ENCODE measurements at regions not wholly inside any gene's neighbourhood (a gene's known extent, or its start where the extent isn't known, plus 50 kb on each side); places are given as distances from the start of the nearest gene placed in this dataset.
"Not testable (repeated sequence)": the region's sequence is repeated elsewhere in the genome, so short reads cannot be mapped to it uniquely, and the experiment has no call there.

- 62% methylated on average over 4 of the region's 4 CpGs for WGBS
- no peak overlapping the region for H3K27ac ChIP-seq (ENCODE audit: low read length)
- intact Hi-C loops (cut with DNase I): no loop called here
- H3K4me1 ChIP-seq (ENCODE audit: control insufficient read depth, insufficient read depth, low read length): no peaks in the 10 kb centered on the region
- H3K4me3 ChIP-seq (ENCODE audit: low read length): no peak overlapping the region
- no peaks in the 10 kb centered on the region for H3K27me3 ChIP-seq (ENCODE audit: control insufficient read depth, insufficient read depth)
- H3K9me3 ChIP-seq (ENCODE audit: control insufficient read depth, low read length): no peaks in the 10 kb centered on the region
- DNase-seq (no peak), ATAC-seq (no peak)
Observed at GRCh38 chr5:100694100-100694499, 158.9 kb downstream of the FAM174A start.

- no peaks in the 10 kb centered on the region for H3K9me3 ChIP-seq (ENCODE audit: control insufficient read depth, low read length)
- H3K27me3 ChIP-seq (ENCODE audit: control insufficient read depth, insufficient read depth): no peaks in the 10 kb centered on the region
- ATAC-seq: no peak
- H3K27ac ChIP-seq (ENCODE audit: low read length): no peak overlapping the region
- DNase-seq: no peak
- no peaks in the 10 kb centered on the region for H3K4me1 ChIP-seq (ENCODE audit: control insufficient read depth, insufficient read depth, low read length)
- intact Hi-C loops (cut with DNase I): no loop called here
- no peak overlapping the region for H3K4me3 ChIP-seq (ENCODE audit: low read length)
- WGBS: 76% methylated on average over 2 of the region's 2 CpGs
Observed at GRCh38 chr5:100697970-100698369, 162.8 kb downstream of the FAM174A start.

GRCh38 chr5:100706776-100707175 lies 171.6 kb downstream of the FAM174A start:
- H3K27me3 ChIP-seq (ENCODE audit: control insufficient read depth, insufficient read depth): no peaks in the 10 kb centered on the region
- ATAC-seq (peak in 1 of 2 donors; percentile 40), DNase-seq (no peak)
- no peaks in the 10 kb centered on the region for H3K9me3 ChIP-seq (ENCODE audit: control insufficient read depth, low read length)
- 30% methylated on average over 1 of the region's 1 CpG for WGBS
- H3K27ac ChIP-seq (ENCODE audit: low read length): no peak overlapping the region
- H3K4me1 ChIP-seq (ENCODE audit: control insufficient read depth, insufficient read depth, low read length): no peaks in the 10 kb centered on the region
- H3K4me3 ChIP-seq (ENCODE audit: low read length): no peak overlapping the region
- intact Hi-C loops (cut with DNase I): no loop called here

GRCh38 chr5:100708645-100709171 lies 173.5 kb downstream of the FAM174A start:
- no peak overlapping the region for H3K27ac ChIP-seq (ENCODE audit: low read length)
- H3K4me3 ChIP-seq (ENCODE audit: low read length): no peak overlapping the region
- H3K9me3 ChIP-seq (ENCODE audit: control insufficient read depth, low read length): no peaks in the 10 kb centered on the region
- H3K4me1 ChIP-seq (ENCODE audit: control insufficient read depth, insufficient read depth, low read length): no peaks in the 10 kb centered on the region
- H3K27me3 ChIP-seq (ENCODE audit: control insufficient read depth, insufficient read depth): no peaks in the 10 kb centered on the region
- intact Hi-C loops (cut with DNase I): no loop called here
- WGBS: 27% methylated on average over 1 of the region's 1 CpG
- peak; percentile 20 to 45 for ATAC-seq
- DNase-seq: no peak

GRCh38 chr5:100709771-100710170 lies 174.6 kb downstream of the FAM174A start:
- Histone ChIP-seq H3K4me3 (ENCODE audit: low read length) (no peak overlapping the region), H3K27ac (ENCODE audit: low read length) (no peak overlapping the region), H3K4me1 (ENCODE audit: control insufficient read depth, insufficient read depth, low read length) (no peaks in the 10 kb centered on the region), H3K9me3 (ENCODE audit: control insufficient read depth, low read length) (no peaks in the 10 kb centered on the region), H3K27me3 (ENCODE audit: control insufficient read depth, insufficient read depth) (no peaks in the 10 kb centered on the region)
- ATAC-seq: peak in 1 of 2 donors; percentile 45
- intact Hi-C loops (cut with DNase I): no loop called here
- no peak for DNase-seq
- WGBS: 36% methylated on average over 1 of the region's 1 CpG

GRCh38 chr5:100714780-100715179 lies 179.6 kb downstream of the FAM174A start:
- intact Hi-C loops (cut with DNase I); H3K9me3 ChIP-seq (ENCODE audit: control insufficient read depth, low read length); H3K27ac ChIP-seq (ENCODE audit: low read length); H3K4me3 ChIP-seq (ENCODE audit: low read length); DNase-seq; H3K27me3 ChIP-seq (ENCODE audit: control insufficient read depth, insufficient read depth); H3K4me1 ChIP-seq (ENCODE audit: control insufficient read depth, insufficient read depth, low read length); ATAC-seq: not testable (repeated sequence)
- 71% methylated on average over 2 of the region's 2 CpGs for WGBS

GRCh38 chr5:100722657-100723056 lies 180.4 kb downstream of the ST8SIA4 start:
- H3K4me3 ChIP-seq (ENCODE audit: low read length): no peak overlapping the region
- no peaks in the 10 kb centered on the region for H3K4me1 ChIP-seq (ENCODE audit: control insufficient read depth, insufficient read depth, low read length)
- no peak for ATAC-seq
- H3K27ac ChIP-seq (ENCODE audit: low read length): no peak overlapping the region
- intact Hi-C loops (cut with DNase I): no loop called here
- no peaks in the 10 kb centered on the region for H3K27me3 ChIP-seq (ENCODE audit: control insufficient read depth, insufficient read depth)
- H3K9me3 ChIP-seq (ENCODE audit: control insufficient read depth, low read length): no peaks in the 10 kb centered on the region
- no peak for DNase-seq

- ATAC-seq (no peak), DNase-seq (no peak)
- no peak overlapping the region for H3K27ac ChIP-seq (ENCODE audit: low read length)
- no peak overlapping the region for H3K4me3 ChIP-seq (ENCODE audit: low read length)
- H3K4me1 ChIP-seq (ENCODE audit: control insufficient read depth, insufficient read depth, low read length): no peaks in the 10 kb centered on the region
- no peaks in the 10 kb centered on the region for H3K9me3 ChIP-seq (ENCODE audit: control insufficient read depth, low read length)
- intact Hi-C loops (cut with DNase I): no loop called here
- no peaks in the 10 kb centered on the region for H3K27me3 ChIP-seq (ENCODE audit: control insufficient read depth, insufficient read depth)
Observed at GRCh38 chr5:100723229-100723628, 179.9 kb downstream of the ST8SIA4 start.

GRCh38 chr5:100726116-100726515 lies 177.0 kb downstream of the ST8SIA4 start:
- Histone ChIP-seq H3K9me3 (ENCODE audit: control insufficient read depth, low read length) (no peaks in the 10 kb centered on the region), H3K4me3 (ENCODE audit: low read length) (no peak overlapping the region), H3K4me1 (ENCODE audit: control insufficient read depth, insufficient read depth, low read length) (no peaks in the 10 kb centered on the region), H3K27ac (ENCODE audit: low read length) (no peak overlapping the region), H3K27me3 (ENCODE audit: control insufficient read depth, insufficient read depth) (no peaks in the 10 kb centered on the region)
- DNase-seq (no peak), ATAC-seq (no peak)
- WGBS: 85% methylated on average over 2 of the region's 2 CpGs
- intact Hi-C loops (cut with DNase I): no loop called here

GRCh38 chr5:100731768-100732167 lies 171.3 kb downstream of the ST8SIA4 start:
- H3K27ac ChIP-seq (ENCODE audit: low read length): no peak overlapping the region
- H3K27me3 ChIP-seq (ENCODE audit: control insufficient read depth, insufficient read depth): no peaks in the 10 kb centered on the region
- no peaks in the 10 kb centered on the region for H3K9me3 ChIP-seq (ENCODE audit: control insufficient read depth, low read length)
- no peaks in the 10 kb centered on the region for H3K4me1 ChIP-seq (ENCODE audit: control insufficient read depth, insufficient read depth, low read length)
- no peak for ATAC-seq
- 64% methylated on average over 6 of the region's 6 CpGs for WGBS
- intact Hi-C loops (cut with DNase I): no loop called here
- H3K4me3 ChIP-seq (ENCODE audit: low read length): no peak overlapping the region
- no peak for DNase-seq

- ATAC-seq (peak in 1 of 2 donors; percentile 36), DNase-seq (no peak)
- H3K4me1 ChIP-seq (ENCODE audit: control insufficient read depth, insufficient read depth, low read length): no peaks in the 10 kb centered on the region
- H3K27ac ChIP-seq (ENCODE audit: low read length): no peak overlapping the region
- no peaks in the 10 kb centered on the region for H3K27me3 ChIP-seq (ENCODE audit: control insufficient read depth, insufficient read depth)
- no peak overlapping the region for H3K4me3 ChIP-seq (ENCODE audit: low read length)
- WGBS: 41% methylated on average over 1 of the region's 1 CpG
- intact Hi-C loops (cut with DNase I): no loop called here
- no peaks in the 10 kb centered on the region for H3K9me3 ChIP-seq (ENCODE audit: control insufficient read depth, low read length)
Observed at GRCh38 chr5:100746730-100747129, 156.4 kb downstream of the ST8SIA4 start.

- intact Hi-C loops (cut with DNase I): no loop called here
- H3K4me1 ChIP-seq (ENCODE audit: control insufficient read depth, insufficient read depth, low read length): no peaks in the 10 kb centered on the region
Observed at GRCh38 chr5:100749771-100750284, 153.3 kb downstream of the ST8SIA4 start.

More at GRCh38 chr5:100749771-100750284, 153.3 kb downstream of the ST8SIA4 start:
- H3K27me3 ChIP-seq (ENCODE audit: control insufficient read depth, insufficient read depth): no peaks in the 10 kb centered on the region
- 66% methylated on average over 8 of the region's 8 CpGs for WGBS
- no peak overlapping the region for H3K4me3 ChIP-seq (ENCODE audit: low read length)
- no peak for DNase-seq
- H3K27ac ChIP-seq (ENCODE audit: low read length): no peak overlapping the region
- no peak for ATAC-seq
- H3K9me3 ChIP-seq (ENCODE audit: control insufficient read depth, low read length): no peaks in the 10 kb centered on the region

All from right cardiac atrium (tissue), 5 donors.